Natural killer cell (primary cell): ENCODE measurements at regions not wholly inside any gene's neighbourhood (a gene's known extent, or its start where the extent isn't known, plus 50 kb on each side); places are given as distances from the start of the nearest gene placed in this dataset.
A peak's percentile ranks its signal among the peaks of the same experiment; 100 is the strongest.

Experiments used
- ATAC-seq, 3 donors: fragments of 150-1000 bp in 2 of 3; fragments of 200-7000 bp in 1 of 3; cut with Tn5 transposase; 1 replicate in 1 of 3; 2 replicates in 2 of 3; pipeline ENCODE4 v1.10.0; 2021; ENCODE audit warnings: mild to moderate bottlenecking in 2 of 3, moderate library complexity in 2 of 3
- DNase-seq, 2 donors: peaks; one replicate each; pipeline versions ENCODE4 v3.0.0 to v3.0.0-alpha.2; 2013 to 2021; ENCODE audit warnings: mixed read lengths in 1 of 2
- H3K27ac ChIP-seq: one replicate; pipeline ENCODE4 v1.5.1; 2013; ENCODE audit warnings: mild to moderate bottlenecking, low read length
- H3K27me3 ChIP-seq: one replicate; pipeline ENCODE4 v1.6.1; 2013; ENCODE audit warnings: low read length; ENCODE audit not compliant: control insufficient read depth, insufficient read depth
- H3K36me3 ChIP-seq: one replicate; pipeline ENCODE4 v1.6.1; 2013; ENCODE audit warnings: low read length; ENCODE audit not compliant: control insufficient read depth, insufficient read depth
- H3K4me1 ChIP-seq: one replicate; pipeline ENCODE4 v1.6.1; 2013; ENCODE audit warnings: low read length; ENCODE audit not compliant: control insufficient read depth, insufficient read depth
- H3K4me3 ChIP-seq: one replicate; pipeline ENCODE4 v1.5.1; 2013; ENCODE audit warnings: low read length
- H3K9me3 ChIP-seq: one replicate; pipeline ENCODE4 v1.6.1; 2013; ENCODE audit warnings: low read length; ENCODE audit not compliant: control insufficient read depth, insufficient read depth
- H3K27ac Mint-ChIP-seq, 2 donors: one replicate each; pipeline ENCODE4 v1.8.0; 2022; ENCODE audit warnings: mild to moderate bottlenecking in 2 of 2, mixed read lengths in 2 of 2, moderate library complexity in 1 of 2
- H3K27me3 Mint-ChIP-seq, 2 donors: one replicate each; pipeline ENCODE4 v1.8.0; 2022; ENCODE audit warnings: low read depth in 2 of 2, mixed read lengths in 2 of 2
- H3K36me3 Mint-ChIP-seq: one replicate; pipeline ENCODE4 v1.8.0; 2022; ENCODE audit warnings: mixed read lengths
- H3K4me1 Mint-ChIP-seq, 2 donors: one replicate each; pipeline ENCODE4 v1.8.0; 2022; ENCODE audit warnings: mixed read lengths in 2 of 2
- H3K4me3 Mint-ChIP-seq: one replicate; pipeline ENCODE4 v1.8.0; 2022; ENCODE audit warnings: mild to moderate bottlenecking, moderate library complexity, mixed read lengths
- H3K9me3 Mint-ChIP-seq, 2 donors: one replicate each; pipeline ENCODE4 v1.8.0; 2022; ENCODE audit warnings: mixed read lengths in 2 of 2
- WGBS: methylation state at CpG from one replicate; pipeline ENCODE4 v1.1.7; 2013; ENCODE audit warnings: missing lambda C conversion rate; ENCODE audit not compliant: insufficient coverage; 5-methylcytosine and 5-hydroxymethylcytosine counted together
- intact Hi-C: fragments of 100-400 bp; cut with micrococcal nuclease; formaldehyde crosslinking; loops from one replicate; pipeline ENCODE4 v1.14.2; 2022
- TF ChIP-seq, protein P1 (sequence below): fragments of 200-600 bp; IDR thresholded peaks from one replicate; pipeline ENCODE4 v1.8.0; 2022; ENCODE audit warnings: antibody characterized with exemption

DNA sequence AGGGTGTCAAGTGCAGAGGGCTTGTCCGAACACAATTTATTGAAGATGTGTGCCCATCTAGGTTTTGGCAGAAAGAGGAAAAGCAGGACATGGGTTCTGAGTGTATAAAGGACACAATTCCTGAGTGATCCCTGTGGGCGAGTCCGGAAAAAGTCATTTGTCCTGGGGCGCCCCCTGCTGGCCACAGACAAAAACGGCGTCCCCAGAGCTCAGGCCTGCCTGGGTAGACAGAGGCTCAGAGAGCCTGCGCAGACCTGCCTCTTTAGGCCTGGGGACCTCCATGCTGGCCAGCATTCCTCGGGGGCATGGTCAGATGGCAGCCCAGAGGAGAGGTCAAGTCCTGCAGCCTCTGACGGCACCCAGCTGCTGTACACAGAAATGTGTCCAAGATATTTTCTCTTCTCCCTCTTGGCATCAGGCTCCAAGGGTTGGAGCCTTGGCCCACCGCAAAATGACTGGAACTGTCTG is 65.5 kb upstream of the LRP8 start:
- Histone ChIP-seq H3K27me3 (no peaks in the 10 kb centered on the region), H3K27ac (no peak overlapping the region), H3K9me3 (no peaks in the 10 kb centered on the region), H3K4me3 (no peak overlapping the region), H3K36me3 (no peaks in the 10 kb centered on the region), H3K4me1 (peaks cover 12% of the 10 kb centered on the region)
- ATAC-seq (peak; percentile 60 to 74 (median 70)), DNase-seq (peak; percentile 71 to 78)
- intact Hi-C loops, result loop anchor here (1.0 kb wide), 1 partner anchor 115 kb away; no protein-coding TSS in a partner anchor
- H3K27ac Mint-ChIP-seq, result no peak overlapping the region
- H3K36me3 Mint-ChIP-seq, result no peaks in the 10 kb centered on the region
- 21% methylated on average over 10 of the region's 10 CpGs for WGBS
- no peaks in the 10 kb centered on the region for H3K4me1 Mint-ChIP-seq
- peaks cover 0 to 4% of the 10 kb centered on the region in 2 donors for H3K27me3 Mint-ChIP-seq
- no peaks in the 10 kb centered on the region for H3K9me3 Mint-ChIP-seq
- no peak overlapping the region for H3K4me3 Mint-ChIP-seq
- TF ChIP-seq, protein P1, sequence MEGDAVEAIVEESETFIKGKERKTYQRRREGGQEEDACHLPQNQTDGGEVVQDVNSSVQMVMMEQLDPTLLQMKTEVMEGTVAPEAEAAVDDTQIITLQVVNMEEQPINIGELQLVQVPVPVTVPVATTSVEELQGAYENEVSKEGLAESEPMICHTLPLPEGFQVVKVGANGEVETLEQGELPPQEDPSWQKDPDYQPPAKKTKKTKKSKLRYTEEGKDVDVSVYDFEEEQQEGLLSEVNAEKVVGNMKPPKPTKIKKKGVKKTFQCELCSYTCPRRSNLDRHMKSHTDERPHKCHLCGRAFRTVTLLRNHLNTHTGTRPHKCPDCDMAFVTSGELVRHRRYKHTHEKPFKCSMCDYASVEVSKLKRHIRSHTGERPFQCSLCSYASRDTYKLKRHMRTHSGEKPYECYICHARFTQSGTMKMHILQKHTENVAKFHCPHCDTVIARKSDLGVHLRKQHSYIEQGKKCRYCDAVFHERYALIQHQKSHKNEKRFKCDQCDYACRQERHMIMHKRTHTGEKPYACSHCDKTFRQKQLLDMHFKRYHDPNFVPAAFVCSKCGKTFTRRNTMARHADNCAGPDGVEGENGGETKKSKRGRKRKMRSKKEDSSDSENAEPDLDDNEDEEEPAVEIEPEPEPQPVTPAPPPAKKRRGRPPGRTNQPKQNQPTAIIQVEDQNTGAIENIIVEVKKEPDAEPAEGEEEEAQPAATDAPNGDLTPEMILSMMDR, result peak; percentile 89

DNA sequence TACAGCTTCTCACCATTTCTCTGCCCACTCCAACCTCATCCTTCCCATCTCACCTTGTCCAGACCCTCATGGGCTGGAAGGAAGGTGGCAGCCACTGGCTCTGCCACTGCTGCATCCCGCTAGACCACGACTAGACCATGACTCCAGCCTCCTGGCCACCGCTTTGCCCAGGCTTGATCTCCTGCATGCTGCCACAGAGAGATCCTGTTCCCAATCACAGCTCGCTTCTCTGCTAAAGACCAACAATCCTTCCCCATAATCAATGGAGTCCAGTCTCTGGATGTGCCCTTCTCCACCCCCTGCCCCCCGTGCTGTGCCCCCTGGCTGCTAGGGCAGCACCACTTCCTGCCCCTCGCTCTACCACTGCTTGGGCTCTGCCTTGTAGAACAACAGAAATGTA is 64.9 kb upstream of the DMRTB1 start:
- no peaks in the 10 kb centered on the region for H3K27me3 ChIP-seq
- no peak overlapping the region for H3K27ac ChIP-seq
- WGBS, result 69% methylated on average over 6 of the region's 6 CpGs
- peaks cover 0 to 4% of the 10 kb centered on the region in 2 donors for H3K27me3 Mint-ChIP-seq
- peaks cover 12% of the 10 kb centered on the region for H3K4me1 ChIP-seq
- TF ChIP-seq, protein P1, result no peak
- no peak overlapping the region for H3K4me3 Mint-ChIP-seq
- no peak overlapping the region for H3K27ac Mint-ChIP-seq
- intact Hi-C loops, result no loop called here
- no peaks in the 10 kb centered on the region for H3K9me3 ChIP-seq
- ATAC-seq (no peak), DNase-seq (no peak)
- H3K36me3 Mint-ChIP-seq, result no peaks in the 10 kb centered on the region
- H3K9me3 Mint-ChIP-seq, result no peaks in the 10 kb centered on the region
- no peaks in the 10 kb centered on the region for H3K36me3 ChIP-seq
- no peak overlapping the region for H3K4me3 ChIP-seq
- no peaks in the 10 kb centered on the region for H3K4me1 Mint-ChIP-seq

DNA sequence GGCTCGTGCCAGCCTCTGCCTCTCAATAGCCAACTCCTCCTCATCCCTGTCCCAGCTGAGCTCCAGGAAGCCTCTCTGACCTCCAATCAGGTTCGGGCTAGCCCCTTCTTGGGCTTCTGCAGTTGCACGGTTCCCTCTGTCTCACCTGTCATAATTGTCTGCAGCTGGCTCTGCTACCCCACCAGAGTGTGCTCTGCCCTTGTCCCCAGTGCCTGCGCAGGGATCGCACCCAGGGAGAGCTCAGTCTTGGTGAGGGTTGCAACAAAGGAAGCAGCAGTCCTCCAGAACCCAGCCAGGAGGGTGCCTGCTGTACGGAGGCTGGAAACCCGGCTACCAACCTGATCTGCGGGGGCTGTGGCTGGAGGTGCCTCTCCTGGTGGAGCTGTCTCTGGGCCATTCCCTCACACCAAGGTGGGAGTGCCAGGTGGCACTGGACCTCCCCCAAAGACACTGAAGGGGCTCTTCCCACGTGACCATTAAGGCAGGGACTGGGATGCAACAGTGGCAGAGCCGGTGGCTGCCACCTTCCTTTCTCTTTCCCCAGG is 63.5 kb upstream of the DMRTB1 start:
- no peaks in the 10 kb centered on the region for H3K4me1 Mint-ChIP-seq
- H3K27me3 Mint-ChIP-seq, result peaks cover 0 to 4% of the 10 kb centered on the region in 2 donors
- ATAC-seq (no peak), DNase-seq (no peak)
- TF ChIP-seq, protein P1, result no peak
- intact Hi-C loops, result no loop called here
- Histone ChIP-seq H3K27ac (no peak overlapping the region), H3K36me3 (no peaks in the 10 kb centered on the region), H3K4me1 (peaks cover 5% of the 10 kb centered on the region), H3K27me3 (no peaks in the 10 kb centered on the region), H3K4me3 (no peak overlapping the region), H3K9me3 (no peaks in the 10 kb centered on the region)
- WGBS, result 84% methylated on average over 10 of the region's 10 CpGs
- no peaks in the 10 kb centered on the region for H3K9me3 Mint-ChIP-seq
- no peak overlapping the region for H3K4me3 Mint-ChIP-seq
- H3K36me3 Mint-ChIP-seq, result no peaks in the 10 kb centered on the region
- no peak overlapping the region for H3K27ac Mint-ChIP-seq
